ENCODE measurements at regions not wholly inside any gene's neighbourhood (a gene's known extent, or its start where the extent isn't known, plus 50 kb on each side); places are given as distances from the start of the nearest gene placed in this dataset.

DNA sequence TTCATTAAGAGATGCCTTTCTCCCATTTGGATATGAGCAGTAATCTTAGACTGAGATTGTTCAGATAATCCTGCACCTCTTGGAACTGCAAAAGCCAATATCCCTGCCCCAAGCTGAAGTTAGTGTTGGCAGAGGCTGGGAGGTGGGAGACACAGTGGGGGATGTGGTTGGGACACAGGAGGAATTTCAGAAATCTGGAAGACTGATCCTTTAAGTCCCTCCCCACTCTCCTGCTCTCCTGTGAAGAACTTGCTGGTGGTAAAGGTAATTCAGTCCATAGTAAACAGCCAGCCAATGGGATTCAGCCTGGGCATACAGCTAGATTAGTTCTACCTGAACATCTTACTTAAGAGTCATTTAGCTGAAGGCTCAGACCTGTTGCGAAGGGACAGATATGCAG lies 50.0 kb upstream of the TMEM178A start:
- Mint-ChIP-seq H3K36me3 (ENCODE audit: low read depth) (peaks cover 2% of the 10 kb centered on the region), H3K4me1 (ENCODE audit: low read depth) (peaks cover 27% of the 10 kb centered on the region), H3K27ac (ENCODE audit: unreplicated experiment) (no peak overlapping the region), H3K4me3 (ENCODE audit: unreplicated experiment) (no peak overlapping the region), H3K9me3 (ENCODE audit: low read depth) (peaks cover 5% of the 10 kb centered on the region), H3K27me3 (ENCODE audit: low read depth) (no peaks in the 10 kb centered on the region)
- no peak for TF ChIP-seq CTCF (IDR thresholded peaks at IDR 0.05)
- DNase-seq (ENCODE audit: low spot score): no peak
